Upper lobe of left lung (tissue), 4 donors: ENCODE measurements at regions not wholly inside any gene's neighbourhood (a gene's known extent, or its start where the extent isn't known, plus 50 kb on each side); places are given as distances from the start of the nearest gene placed in this dataset.

Experiments
- CTCF ChIP-seq, 6 experiments: fragments of 450-650 bp in 4 of 6; fragments of 200-600 bp in 2 of 6; sonication (generic) in 2 of 6; IDR thresholded peaks; one replicate each; pipeline ENCODE4 v1.5.1; 2016 to 2019; ENCODE audit warnings: antibody characterized with exemption in 6 of 6
- EP300 ChIP-seq, 4 donors: sonication (generic); formaldehyde crosslinking; IDR thresholded peaks; one replicate each; pipeline ENCODE4 v1.5.1; 2017; ENCODE audit warnings: antibody characterized with exemption in 4 of 4, control low read depth in 2 of 4
- POLR2A ChIP-seq, 4 donors: fragments of 450-650 bp; IDR thresholded peaks; one replicate each; pipeline ENCODE4 v1.5.1; 2016 to 2017; ENCODE audit warnings: antibody characterized with exemption in 4 of 4, mild to moderate bottlenecking in 2 of 4
- POLR2AphosphoS5 ChIP-seq, 2 donors: sonication (generic); formaldehyde crosslinking; IDR thresholded peaks; one replicate each; pipeline ENCODE4 v1.5.1; 2017; ENCODE audit warnings: antibody characterized with exemption in 2 of 2

- TF ChIP-seq CTCF (IDR thresholded peaks at IDR 0.05) (peak; percentile 85 to 94 (median 92)), POLR2AphosphoS5 (IDR thresholded peaks at IDR 0.05) (no peak), POLR2A (IDR thresholded peaks at IDR 0.05) (peak in 1 of 4 donors; percentile 23), EP300 (IDR thresholded peaks at IDR 0.05) (no peak)
Measured at GRCh38 chr2:126776692-126777619, 121.0 kb downstream of the GYPC start.
